K562 (cell line): ENCODE measurements at regions not wholly inside any gene's neighbourhood (a gene's known extent, or its start where the extent isn't known, plus 50 kb on each side); places are given as distances from the start of the nearest gene placed in this dataset.

ENCODE experiments used
- CXXC5 ChIP-seq: fragments of 250-450 bp; sonication (Bioruptor Pico); IDR thresholded peaks from 2 replicates; pipeline ENCODE4 v1.8.0; 2022; ENCODE audit warnings: inconsistent platforms, mild to moderate bottlenecking, moderate library complexity
- DNMT1 ChIP-seq: fragments of 450-650 bp; IDR thresholded peaks from 2 replicates; pipeline ENCODE4 v1.6.1; 2016; ENCODE audit warnings: antibody characterized with exemption, mild to moderate bottlenecking
- E2F1 ChIP-seq: sonication (generic); formaldehyde crosslinking; IDR thresholded peaks from 2 replicates; pipeline ENCODE4 v1.8.1; 2023; ENCODE audit warnings: mild to moderate bottlenecking, missing genetic modification reagents, moderate library complexity
- EGR1 ChIP-seq: fragments of 450-650 bp; conservative IDR thresholded peaks from 2 replicates; pipeline ENCODE4 v1.6.1; 2017; ENCODE audit warnings: mild to moderate bottlenecking
- EZH2 ChIP-seq: IDR thresholded peaks from 2 replicates; pipeline ENCODE4 v1.6.1; 2012; ENCODE audit warnings: low read depth, mild to moderate bottlenecking, inconsistent platforms, low read length, borderline replicate concordance
- JUND ChIP-seq, 2 experiments: IDR thresholded peaks; 2 replicates in 1 of 2; 3 replicates in 1 of 2; pipeline ENCODE4 v1.6.1; 2011; ENCODE audit warnings: borderline replicate concordance in 2 of 2, low read depth in 2 of 2, low read length in 2 of 2, improper control_type of control experiment in 1 of 2, missing biosample characterization in 1 of 2, missing genetic modification characterization in 1 of 2, missing genetic modification reagents in 1 of 2
- MYBL2 ChIP-seq, 2 experiments: fragments of 450-650 bp in 1 of 2; sonication (generic) in 1 of 2; formaldehyde crosslinking in 1 of 2; IDR thresholded peaks; 2 replicates each; pipeline versions ENCODE4 v1.6.1 to v1.8.1; 2017 to 2022; ENCODE audit warnings: borderline replicate concordance in 1 of 2, inconsistent platforms in 1 of 2, low read depth in 1 of 2, mild to moderate bottlenecking in 1 of 2, missing genetic modification reagents in 1 of 2, moderate library complexity in 1 of 2
- POLR2A ChIP-seq: fragments of 450-650 bp; conservative IDR thresholded peaks from 2 replicates; pipeline ENCODE4 v1.6.1; 2016
- RCOR1 ChIP-seq, 2 experiments: IDR thresholded peaks; 2 replicates each; pipeline ENCODE4 v1.6.1; 2012; ENCODE audit warnings: low read depth in 2 of 2, low read length in 2 of 2, borderline replicate concordance in 1 of 2, improper control_type of control experiment in 1 of 2
- STAT6 ChIP-seq: sonication (generic); formaldehyde crosslinking; IDR thresholded peaks from 2 replicates; pipeline ENCODE4 v1.8.1; 2023; ENCODE audit warnings: mild to moderate bottlenecking, missing genetic modification reagents
- TF ChIP-seq, protein P1 (sequence below), 3 experiments: IDR thresholded peaks in 2 of 3; conservative IDR thresholded peaks in 1 of 3; 2 replicates each; pipeline ENCODE4 v1.5.1; 2011 to 2012; ENCODE audit warnings: low read length in 3 of 3, mild to moderate bottlenecking in 3 of 3, control low read depth in 2 of 3, improper control_type of control experiment in 1 of 3, inconsistent platforms in 1 of 3, low read depth in 1 of 3, mixed read lengths in 1 of 3, moderate library complexity in 1 of 3; ENCODE audit not compliant: insufficient read depth in 2 of 3

DNA sequence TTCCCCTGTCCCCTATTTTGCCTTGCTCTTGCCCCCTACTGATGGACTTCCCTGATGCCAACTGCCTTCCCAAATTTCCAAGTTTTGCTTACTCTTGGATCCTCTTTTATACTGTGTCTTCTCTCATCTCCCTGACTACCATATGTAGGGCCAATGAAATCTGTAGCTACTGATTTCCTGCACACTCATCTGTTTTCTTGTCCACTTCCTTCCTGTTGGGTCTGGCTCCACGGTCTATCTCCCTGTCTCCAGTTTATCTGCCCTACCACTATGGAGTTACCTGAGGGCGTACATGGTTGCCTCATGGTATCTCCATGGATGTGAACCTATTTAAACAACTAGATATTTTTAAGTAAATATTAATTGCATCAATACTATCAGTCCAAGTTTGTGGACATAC is 140.3 kb upstream of the MCHR2 start:
- no peak for TF ChIP-seq E2F1 (CRISPR knock-in tag)
- TF ChIP-seq CXXC5 (CRISPR knock-in tag) = no peak
- TF ChIP-seq DNMT1 = no peak
- TF ChIP-seq MYBL2 (IDR thresholded peaks at IDR 0.05; ENCODE audit: low read depth) = no peak
- TF ChIP-seq MYBL2 (CRISPR knock-in tag; IDR thresholded peaks at IDR 0.05; ENCODE audit: borderline replicate concordance) = no peak
- TF ChIP-seq JUND (IDR thresholded peaks at IDR 0.05; ENCODE audit: borderline replicate concordance, low read depth, low read length) = no peak
- TF ChIP-seq JUND (tag; IDR thresholded peaks at IDR 0.05; ENCODE audit: borderline replicate concordance, low read depth, low read length) = no peak
- TF ChIP-seq POLR2A = no peak
- TF ChIP-seq, protein P1, sequence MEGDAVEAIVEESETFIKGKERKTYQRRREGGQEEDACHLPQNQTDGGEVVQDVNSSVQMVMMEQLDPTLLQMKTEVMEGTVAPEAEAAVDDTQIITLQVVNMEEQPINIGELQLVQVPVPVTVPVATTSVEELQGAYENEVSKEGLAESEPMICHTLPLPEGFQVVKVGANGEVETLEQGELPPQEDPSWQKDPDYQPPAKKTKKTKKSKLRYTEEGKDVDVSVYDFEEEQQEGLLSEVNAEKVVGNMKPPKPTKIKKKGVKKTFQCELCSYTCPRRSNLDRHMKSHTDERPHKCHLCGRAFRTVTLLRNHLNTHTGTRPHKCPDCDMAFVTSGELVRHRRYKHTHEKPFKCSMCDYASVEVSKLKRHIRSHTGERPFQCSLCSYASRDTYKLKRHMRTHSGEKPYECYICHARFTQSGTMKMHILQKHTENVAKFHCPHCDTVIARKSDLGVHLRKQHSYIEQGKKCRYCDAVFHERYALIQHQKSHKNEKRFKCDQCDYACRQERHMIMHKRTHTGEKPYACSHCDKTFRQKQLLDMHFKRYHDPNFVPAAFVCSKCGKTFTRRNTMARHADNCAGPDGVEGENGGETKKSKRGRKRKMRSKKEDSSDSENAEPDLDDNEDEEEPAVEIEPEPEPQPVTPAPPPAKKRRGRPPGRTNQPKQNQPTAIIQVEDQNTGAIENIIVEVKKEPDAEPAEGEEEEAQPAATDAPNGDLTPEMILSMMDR (IDR thresholded peaks at IDR 0.05 in 2 of 3, conservative IDR thresholded peaks at IDR 0.05 in 1 of 3; ENCODE audit: insufficient read depth in 2 of 3, low read depth in 1 of 3, low read length in 3 of 3) = no peak
- no peak for TF ChIP-seq EZH2
- no peak for TF ChIP-seq EGR1
- TF ChIP-seq STAT6 = no peak
- no peak for TF ChIP-seq RCOR1 (IDR thresholded peaks at IDR 0.05; ENCODE audit: borderline replicate concordance in 1 of 2, low read depth in 2 of 2, low read length in 2 of 2)
